Mesenchymal stem cell (in vitro differentiated cells and primary cell): ENCODE measurements at regions not wholly inside any gene's neighbourhood (a gene's known extent, or its start where the extent isn't known, plus 50 kb on each side); places are given as distances from the start of the nearest gene placed in this dataset.
A peak's percentile ranks its signal among the peaks of the same experiment; 100 is the strongest.
"Not testable (repeated sequence)": the region's sequence is repeated elsewhere in the genome, so short reads cannot be mapped to it uniquely, and the experiment has no call there.

Experiments
- DNase-seq: peaks from one replicate; pipeline ENCODE4 v3.0.0-alpha.2; 2013
- H2AFZ ChIP-seq: one replicate; pipeline ENCODE4 v1.6.1; 2013; ENCODE audit warnings: low read depth, mild to moderate bottlenecking, control low read depth, inconsistent platforms, low read length, moderate library complexity
- H2AK5ac ChIP-seq: 2 replicates; pipeline ENCODE4 v1.6.1; 2013; ENCODE audit warnings: low read length, moderate library complexity, mild to moderate bottlenecking, inconsistent platforms; ENCODE audit not compliant: severe bottlenecking
- H2BK120ac ChIP-seq: one replicate; pipeline ENCODE4 v1.6.1; 2013; ENCODE audit warnings: low read depth, mild to moderate bottlenecking, inconsistent platforms, low read length, moderate library complexity
- H2BK12ac ChIP-seq, 2 experiments: one replicate each; pipeline ENCODE4 v1.6.1; 2013; ENCODE audit warnings: inconsistent platforms in 2 of 2, low read length in 2 of 2, mild to moderate bottlenecking in 2 of 2, moderate library complexity in 2 of 2, control low read depth in 1 of 2
- H2BK15ac ChIP-seq: one replicate; pipeline ENCODE4 v1.6.1; 2013; ENCODE audit warnings: mild to moderate bottlenecking, low read depth, inconsistent platforms; ENCODE audit not compliant: poor library complexity, severe bottlenecking
- H2BK5ac ChIP-seq: 2 replicates; pipeline ENCODE4 v1.6.1; 2013; ENCODE audit warnings: low read depth, mild to moderate bottlenecking, low read length, control low read depth, inconsistent platforms; ENCODE audit not compliant: poor library complexity, severe bottlenecking
- H3K14ac ChIP-seq, 2 experiments: one replicate each; pipeline ENCODE4 v1.6.1; 2013; ENCODE audit warnings: inconsistent platforms in 2 of 2, low read length in 2 of 2, control low read depth in 1 of 2, mild to moderate bottlenecking in 1 of 2, moderate library complexity in 1 of 2
- H3K18ac ChIP-seq, 2 experiments: one replicate each; pipeline ENCODE4 v1.6.1; 2013; ENCODE audit warnings: inconsistent platforms in 2 of 2, low read length in 2 of 2, control low read depth in 1 of 2, low read depth in 1 of 2, mild to moderate bottlenecking in 1 of 2
- H3K23ac ChIP-seq, 2 experiments: one replicate each; pipeline ENCODE4 v1.6.1; 2013; ENCODE audit warnings: inconsistent platforms in 2 of 2, low read length in 2 of 2, mild to moderate bottlenecking in 2 of 2, moderate library complexity in 2 of 2, control low read depth in 1 of 2
- H3K27ac ChIP-seq: 2 replicates; pipeline ENCODE4 v1.5.1; 2013; ENCODE audit warnings: mild to moderate bottlenecking, moderate library complexity, low read length, control low read depth, inconsistent platforms; ENCODE audit not compliant: poor library complexity, severe bottlenecking
- H3K27me3 ChIP-seq, 2 experiments: 2 replicates each; pipeline versions ENCODE4 v1.6.1 to v1.7.0; 2013; ENCODE audit warnings: low read length in 2 of 2, mild to moderate bottlenecking in 2 of 2, moderate library complexity in 2 of 2, control low read depth in 1 of 2, inconsistent platforms in 1 of 2; ENCODE audit not compliant: control insufficient read depth in 1 of 2, insufficient read depth in 1 of 2
- H3K36me3 ChIP-seq, 2 experiments: 2 replicates each; pipeline versions ENCODE4 v1.6.1 to v1.7.0; 2013; ENCODE audit warnings: low read length in 2 of 2, control low read depth in 1 of 2, inconsistent platforms in 1 of 2, low read depth in 1 of 2, mild to moderate bottlenecking in 1 of 2; ENCODE audit not compliant: insufficient read depth in 2 of 2, control insufficient read depth in 1 of 2
- H3K4ac ChIP-seq, 2 experiments: one replicate each; pipeline ENCODE4 v1.6.1; 2013; ENCODE audit warnings: inconsistent platforms in 2 of 2, low read length in 2 of 2, mild to moderate bottlenecking in 2 of 2, moderate library complexity in 2 of 2, control low read depth in 1 of 2, low read depth in 1 of 2
- H3K4me1 ChIP-seq: 2 replicates; pipeline ENCODE4 v1.6.1; 2013; ENCODE audit warnings: low read depth, low read length, control low read depth; ENCODE audit not compliant: control insufficient read depth, insufficient read depth
- H3K4me2 ChIP-seq: 2 replicates; pipeline ENCODE4 v1.6.1; 2013; ENCODE audit warnings: low read length, mild to moderate bottlenecking, inconsistent platforms; ENCODE audit not compliant: poor library complexity, severe bottlenecking
- H3K4me3 ChIP-seq, 2 experiments: 2 replicates each; pipeline versions ENCODE4 v1.5.1 to v1.7.0; 2013; ENCODE audit warnings: low read length in 2 of 2, mild to moderate bottlenecking in 2 of 2, control low read depth in 1 of 2, low read depth in 1 of 2; ENCODE audit not compliant: insufficient read depth in 1 of 2
- H3K79me1 ChIP-seq: replicated peaks from 2 replicates; pipeline ENCODE4 v1.6.1; 2013; ENCODE audit warnings: mild to moderate bottlenecking, control low read depth, low read length, inconsistent platforms; ENCODE audit not compliant: poor library complexity, severe bottlenecking
- H3K9ac ChIP-seq: 2 replicates; pipeline ENCODE4 v1.7.0; 2013; ENCODE audit warnings: mild to moderate bottlenecking, low read length, moderate library complexity
- H3K9me3 ChIP-seq: 2 replicates; pipeline ENCODE4 v1.7.0; 2013; ENCODE audit warnings: mild to moderate bottlenecking, low read length; ENCODE audit not compliant: control insufficient read depth
- H4K8ac ChIP-seq: one replicate; pipeline ENCODE4 v1.6.1; 2013; ENCODE audit warnings: inconsistent platforms, mild to moderate bottlenecking, low read length, moderate library complexity
- H4K91ac ChIP-seq: one replicate; pipeline ENCODE4 v1.6.1; 2013; ENCODE audit warnings: mild to moderate bottlenecking, low read length, inconsistent platforms
- WGBS: methylation state at CpG from one replicate; pipeline ENCODE4 v1.1.7; 2013; ENCODE audit warnings: mixed read lengths; 5-methylcytosine and 5-hydroxymethylcytosine counted together

DNA sequence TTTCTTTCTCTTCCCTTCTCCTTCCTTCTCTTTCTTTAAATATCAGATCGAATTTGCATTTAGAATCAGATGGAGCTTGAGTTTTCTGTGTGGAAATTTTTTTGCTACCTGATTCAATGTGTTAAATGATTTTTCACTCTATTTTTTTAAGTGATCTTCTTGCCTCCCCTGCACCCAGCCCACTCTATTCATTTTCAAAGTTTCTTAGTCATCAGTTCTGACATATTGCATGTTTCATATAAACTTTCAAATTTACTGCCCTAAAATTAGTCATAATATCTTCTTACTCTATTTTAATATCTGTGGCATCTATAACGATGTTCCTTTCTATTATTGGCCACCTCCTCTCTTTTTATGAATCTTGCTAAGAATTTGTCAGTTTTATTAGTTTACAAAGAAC lies 69.1 kb downstream of the MTNR1B start:
- peaks cover 6% of the 10 kb centered on the region for H3K9me3 ChIP-seq
- no peak overlapping the region for H3K23ac ChIP-seq
- H3K36me3 ChIP-seq = no peaks in the 10 kb centered on the region
- H3K27me3 ChIP-seq = no peaks in the 10 kb centered on the region
- H2BK12ac ChIP-seq = no peak overlapping the region
- H2BK15ac ChIP-seq = no peak overlapping the region
- H2BK120ac ChIP-seq = no peak overlapping the region
- H3K18ac ChIP-seq = no peak overlapping the region
- no peak overlapping the region for H2BK5ac ChIP-seq
- H3K4me3 ChIP-seq = no peak overlapping the region
- no peaks in the 10 kb centered on the region for H3K79me1 ChIP-seq
- no peak overlapping the region for H4K8ac ChIP-seq
- no peak overlapping the region for H3K9ac ChIP-seq
- H4K91ac ChIP-seq = no peak overlapping the region
- H3K14ac ChIP-seq = no peak overlapping the region
- H3K27ac ChIP-seq = no peak overlapping the region
- no peak overlapping the region for H3K4me2 ChIP-seq
- H2AFZ ChIP-seq = no peak overlapping the region
- H3K4ac ChIP-seq = no peak overlapping the region
- no CpG with 5 or more reads among the region's 2 CpGs for WGBS
- H2AK5ac ChIP-seq = no peak overlapping the region
- no peaks in the 10 kb centered on the region for H3K4me1 ChIP-seq
- no peak for DNase-seq

DNA sequence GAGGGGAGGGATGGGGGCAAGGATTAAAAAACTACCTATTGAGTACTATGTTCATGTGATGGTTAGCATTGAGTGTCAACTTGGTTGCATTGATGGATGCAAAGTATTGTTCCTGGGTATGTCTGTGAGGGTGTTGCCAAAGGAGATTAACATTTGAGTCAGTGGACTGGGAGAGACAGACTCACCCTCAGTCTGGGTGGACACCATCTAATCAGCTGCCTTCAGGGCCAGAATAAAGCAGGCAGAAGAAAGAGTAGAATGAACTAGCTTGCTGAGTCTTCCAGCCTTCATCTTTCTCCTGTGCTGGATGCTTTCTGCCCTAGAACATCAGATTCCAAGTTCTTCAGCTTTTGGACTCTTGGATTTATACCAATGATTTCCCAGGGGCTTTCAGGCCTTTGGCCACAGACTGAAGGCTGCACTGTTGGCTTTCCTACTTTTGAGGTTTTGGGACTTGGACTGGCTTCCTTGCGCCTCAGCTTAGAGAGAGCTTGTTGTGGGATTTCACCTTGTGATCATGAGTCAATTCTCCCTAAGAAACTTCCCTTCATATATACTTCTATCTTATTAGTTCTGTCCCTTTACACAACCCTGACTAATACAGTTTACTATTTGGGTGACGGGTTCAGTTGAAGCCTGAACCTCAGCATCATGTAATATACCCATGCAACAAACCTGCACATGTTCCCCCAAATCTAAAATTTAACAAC lies 70.2 kb downstream of the MTNR1B start:
- 82% methylated on average over 2 of the region's 2 CpGs for WGBS
- Histone ChIP-seq H3K4me2 (no peak overlapping the region), H2BK12ac (no peak overlapping the region)

GRCh38 chr11:93041682-93042081 lies 72.2 kb downstream of the MTNR1B start:
- H2BK15ac ChIP-seq = no peak overlapping the region
- no peak overlapping the region for H4K91ac ChIP-seq
- no peak overlapping the region for H3K27ac ChIP-seq

More for the DNA sequence above, 70.2 kb downstream of the MTNR1B start:
- Histone ChIP-seq H3K27me3 (no peaks in the 10 kb centered on the region), H2BK15ac (no peak overlapping the region), H2AK5ac (no peak overlapping the region), H3K23ac (no peak overlapping the region), H3K4ac (no peak overlapping the region), H4K91ac (no peak overlapping the region), H4K8ac (no peak overlapping the region), H3K4me1 (no peaks in the 10 kb centered on the region), H2AFZ (no peak overlapping the region), H3K27ac (no peak overlapping the region), H3K9ac (peak overlapping the region; percentile 19), H3K4me3 (no peak overlapping the region), H3K9me3 (peaks cover 6% of the 10 kb centered on the region), H2BK5ac (no peak overlapping the region), H3K36me3 (no peaks in the 10 kb centered on the region), H3K18ac (no peak overlapping the region), H3K14ac (no peak overlapping the region), H2BK120ac (no peak overlapping the region), H3K79me1 (no peaks in the 10 kb centered on the region)
- DNase-seq = no peak

DNA sequence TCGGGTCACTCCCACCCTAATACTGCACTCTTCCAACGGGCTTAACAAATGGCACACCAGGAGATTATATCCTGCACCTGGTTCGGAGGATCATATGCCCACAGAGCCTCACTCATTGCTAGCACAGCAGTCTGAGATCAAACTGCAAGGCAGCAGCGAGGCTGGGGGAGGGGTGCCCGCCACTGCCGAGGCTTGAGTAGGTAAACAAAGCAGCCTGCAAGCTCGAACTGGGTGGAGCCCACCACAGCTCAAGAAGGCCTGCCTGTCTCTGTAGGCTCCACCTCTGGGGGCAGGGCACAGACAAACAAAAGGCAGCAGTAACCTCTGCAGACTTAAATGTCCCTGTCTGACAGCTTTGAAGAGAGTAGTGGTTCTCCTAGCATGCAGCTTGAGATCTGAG lies 73.7 kb downstream of the MTNR1B start:
- H3K79me1 ChIP-seq, H4K8ac ChIP-seq, H2BK15ac ChIP-seq, H3K4ac ChIP-seq, H3K27ac ChIP-seq, H3K4me1 ChIP-seq, H3K14ac ChIP-seq, H3K9me3 ChIP-seq, H3K9ac ChIP-seq, H2BK12ac ChIP-seq, H2AFZ ChIP-seq, H2BK5ac ChIP-seq, H3K18ac ChIP-seq, H3K23ac ChIP-seq, H3K4me2 ChIP-seq, H3K36me3 ChIP-seq, H2BK120ac ChIP-seq, H3K4me3 ChIP-seq, H2AK5ac ChIP-seq, H4K91ac ChIP-seq, H3K27me3 ChIP-seq, DNase-seq: not testable (repeated sequence)
- 82% methylated on average over 6 of the region's 7 CpGs for WGBS

More at GRCh38 chr11:93041682-93042081, 72.2 kb downstream of the MTNR1B start:
- Histone ChIP-seq H3K27me3 (no peaks in the 10 kb centered on the region), H3K4me3 (no peak overlapping the region), H4K8ac (no peak overlapping the region), H2BK120ac (no peak overlapping the region), H3K9ac (no peak overlapping the region), H3K4me1 (no peaks in the 10 kb centered on the region), H2AFZ (no peak overlapping the region), H3K4ac (no peak overlapping the region), H2AK5ac (no peak overlapping the region), H3K14ac (no peak overlapping the region), H3K9me3 (peaks cover 6% of the 10 kb centered on the region), H3K79me1 (no peaks in the 10 kb centered on the region), H3K18ac (no peak overlapping the region), H2BK12ac (no peak overlapping the region), H2BK5ac (no peak overlapping the region), H3K4me2 (no peak overlapping the region), H3K36me3 (no peaks in the 10 kb centered on the region), H3K23ac (no peak overlapping the region)
- no peak for DNase-seq
